Epithelial cell of proximal tubule (primary cell): ENCODE measurements at regions not wholly inside any gene's neighbourhood (a gene's known extent, or its start where the extent isn't known, plus 50 kb on each side); places are given as distances from the start of the nearest gene placed in this dataset.
A peak's percentile ranks its signal among the peaks of the same experiment; 100 is the strongest.

Experiments used
- DNase-seq: peaks from one replicate; pipeline ENCODE4 v3.0.0-alpha.2; 2011; ENCODE audit warnings: low read depth
- H3K4me3 ChIP-seq: 2 replicates; pipeline ENCODE4 v1.5.1; 2011; ENCODE audit warnings: low read depth, mild to moderate bottlenecking, low read length
- TF ChIP-seq, protein P1 (sequence below): conservative IDR thresholded peaks from 2 replicates; pipeline ENCODE4 v1.5.1; 2012; ENCODE audit warnings: low read depth, mild to moderate bottlenecking, low read length

DNA sequence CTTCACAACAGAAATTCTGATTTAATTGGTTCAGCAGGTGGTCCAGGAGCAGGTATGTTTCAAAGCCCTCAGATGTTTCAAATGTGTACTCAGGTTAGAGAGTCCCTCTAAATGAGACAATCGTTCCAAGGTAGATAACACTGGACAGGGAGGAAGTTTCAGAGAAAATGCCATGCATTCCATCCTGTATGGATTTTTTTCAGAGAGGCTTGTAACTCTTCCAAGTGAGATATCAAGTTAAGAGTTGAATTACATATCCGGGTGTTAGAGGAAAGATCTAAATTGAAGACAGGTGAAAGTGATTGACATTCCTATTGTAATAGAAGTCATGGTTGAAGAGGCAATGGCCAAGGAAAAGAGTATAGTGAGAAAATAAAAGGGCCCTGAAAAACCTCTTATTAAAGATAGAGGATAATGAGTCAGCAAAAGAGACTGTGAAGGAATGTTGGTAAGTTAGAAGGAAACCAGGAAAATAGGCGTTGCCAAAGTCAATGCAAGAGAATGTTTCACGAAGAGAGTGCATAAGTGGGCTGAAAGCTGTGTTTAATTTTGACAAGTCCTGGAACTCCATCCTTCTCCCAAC, 105.8 kb downstream of the BMP4 start:
- TF ChIP-seq, protein P1, sequence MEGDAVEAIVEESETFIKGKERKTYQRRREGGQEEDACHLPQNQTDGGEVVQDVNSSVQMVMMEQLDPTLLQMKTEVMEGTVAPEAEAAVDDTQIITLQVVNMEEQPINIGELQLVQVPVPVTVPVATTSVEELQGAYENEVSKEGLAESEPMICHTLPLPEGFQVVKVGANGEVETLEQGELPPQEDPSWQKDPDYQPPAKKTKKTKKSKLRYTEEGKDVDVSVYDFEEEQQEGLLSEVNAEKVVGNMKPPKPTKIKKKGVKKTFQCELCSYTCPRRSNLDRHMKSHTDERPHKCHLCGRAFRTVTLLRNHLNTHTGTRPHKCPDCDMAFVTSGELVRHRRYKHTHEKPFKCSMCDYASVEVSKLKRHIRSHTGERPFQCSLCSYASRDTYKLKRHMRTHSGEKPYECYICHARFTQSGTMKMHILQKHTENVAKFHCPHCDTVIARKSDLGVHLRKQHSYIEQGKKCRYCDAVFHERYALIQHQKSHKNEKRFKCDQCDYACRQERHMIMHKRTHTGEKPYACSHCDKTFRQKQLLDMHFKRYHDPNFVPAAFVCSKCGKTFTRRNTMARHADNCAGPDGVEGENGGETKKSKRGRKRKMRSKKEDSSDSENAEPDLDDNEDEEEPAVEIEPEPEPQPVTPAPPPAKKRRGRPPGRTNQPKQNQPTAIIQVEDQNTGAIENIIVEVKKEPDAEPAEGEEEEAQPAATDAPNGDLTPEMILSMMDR, result no peak
- peak; percentile 44 for DNase-seq
- no peak overlapping the region for H3K4me3 ChIP-seq

DNA sequence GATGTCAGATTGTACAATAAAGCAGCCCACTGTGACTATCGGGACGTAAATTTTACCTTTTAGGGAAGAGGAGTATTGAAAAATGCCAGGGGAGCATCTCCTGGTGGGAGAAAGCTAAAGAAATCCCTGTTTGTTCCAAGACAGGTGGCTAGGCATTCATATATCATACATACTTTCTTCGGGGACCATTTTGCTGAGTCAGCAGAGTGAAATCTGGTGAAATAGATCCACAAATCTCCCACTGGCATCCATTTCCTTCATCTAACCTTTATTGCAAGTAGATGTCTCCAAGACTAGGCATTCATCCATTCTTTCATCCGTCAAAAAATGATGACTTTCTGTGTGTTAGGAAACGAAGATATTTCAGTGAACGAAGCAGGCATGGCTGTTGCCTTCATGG, 107.1 kb downstream of the BMP4 start:
- no peak for DNase-seq
- no peak overlapping the region for H3K4me3 ChIP-seq
- TF ChIP-seq, protein P1, result no peak

DNA sequence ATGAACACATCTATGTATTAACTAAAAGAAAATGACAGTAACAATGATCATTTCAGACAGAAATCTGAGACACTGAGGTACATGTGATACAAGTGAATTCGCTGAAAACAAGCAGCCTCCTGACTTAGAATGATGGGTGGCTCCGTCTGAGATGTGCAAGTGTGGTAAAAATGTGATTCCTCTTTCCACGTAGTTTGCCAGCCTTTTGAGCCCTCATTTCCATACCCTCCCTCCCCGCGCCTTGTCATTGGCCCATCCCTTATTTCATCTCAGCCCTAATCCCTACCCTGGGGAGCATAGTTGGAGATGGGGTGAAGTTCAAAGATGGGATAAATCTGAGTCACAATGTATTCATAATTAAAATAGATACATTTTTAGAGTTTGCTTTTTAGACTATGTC, 107.8 kb downstream of the BMP4 start:
- H3K4me3 ChIP-seq, result no peak overlapping the region
- DNase-seq, result no peak
- TF ChIP-seq, protein P1, result no peak

DNA sequence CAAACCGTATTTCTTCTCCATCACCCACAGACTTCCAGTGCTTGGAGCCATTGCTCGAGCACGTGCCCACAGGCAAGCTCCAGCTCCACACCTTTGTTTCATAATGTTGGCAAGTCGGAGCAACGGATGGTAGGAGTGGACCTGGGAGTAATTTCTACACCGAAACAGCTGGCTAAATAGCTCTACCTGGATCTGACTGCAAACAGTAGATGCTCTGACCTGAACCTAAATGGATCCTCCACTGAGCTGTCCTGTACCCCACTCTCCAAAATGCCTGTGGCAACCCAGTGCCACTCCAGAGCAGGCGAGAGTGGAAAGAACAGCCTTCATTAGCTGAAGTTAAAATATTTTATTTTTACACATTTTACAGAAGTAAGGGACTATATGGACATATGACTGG, 108.7 kb downstream of the BMP4 start:
- no peak overlapping the region for H3K4me3 ChIP-seq
- TF ChIP-seq, protein P1, result no peak
- DNase-seq, result no peak

DNA sequence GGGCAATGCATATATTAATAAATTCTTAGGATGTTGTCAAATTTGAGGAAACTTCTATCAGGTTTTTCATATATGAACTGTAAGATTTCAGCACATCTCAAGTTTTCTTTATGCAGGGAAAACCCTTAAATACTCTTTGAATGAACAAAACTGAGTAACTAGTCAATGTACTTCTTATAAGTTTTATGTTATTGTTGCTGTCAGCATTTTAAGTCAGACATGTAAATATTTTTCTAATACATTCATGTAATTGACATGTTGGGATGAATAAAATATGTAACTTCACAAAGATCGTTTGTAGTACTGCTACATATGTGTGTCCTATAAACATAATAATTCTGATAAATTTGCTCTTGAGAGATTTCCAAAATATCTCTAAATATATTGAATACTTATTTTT, 109.6 kb downstream of the BMP4 start:
- DNase-seq, result no peak
- TF ChIP-seq, protein P1, result no peak
- no peak overlapping the region for H3K4me3 ChIP-seq

DNA sequence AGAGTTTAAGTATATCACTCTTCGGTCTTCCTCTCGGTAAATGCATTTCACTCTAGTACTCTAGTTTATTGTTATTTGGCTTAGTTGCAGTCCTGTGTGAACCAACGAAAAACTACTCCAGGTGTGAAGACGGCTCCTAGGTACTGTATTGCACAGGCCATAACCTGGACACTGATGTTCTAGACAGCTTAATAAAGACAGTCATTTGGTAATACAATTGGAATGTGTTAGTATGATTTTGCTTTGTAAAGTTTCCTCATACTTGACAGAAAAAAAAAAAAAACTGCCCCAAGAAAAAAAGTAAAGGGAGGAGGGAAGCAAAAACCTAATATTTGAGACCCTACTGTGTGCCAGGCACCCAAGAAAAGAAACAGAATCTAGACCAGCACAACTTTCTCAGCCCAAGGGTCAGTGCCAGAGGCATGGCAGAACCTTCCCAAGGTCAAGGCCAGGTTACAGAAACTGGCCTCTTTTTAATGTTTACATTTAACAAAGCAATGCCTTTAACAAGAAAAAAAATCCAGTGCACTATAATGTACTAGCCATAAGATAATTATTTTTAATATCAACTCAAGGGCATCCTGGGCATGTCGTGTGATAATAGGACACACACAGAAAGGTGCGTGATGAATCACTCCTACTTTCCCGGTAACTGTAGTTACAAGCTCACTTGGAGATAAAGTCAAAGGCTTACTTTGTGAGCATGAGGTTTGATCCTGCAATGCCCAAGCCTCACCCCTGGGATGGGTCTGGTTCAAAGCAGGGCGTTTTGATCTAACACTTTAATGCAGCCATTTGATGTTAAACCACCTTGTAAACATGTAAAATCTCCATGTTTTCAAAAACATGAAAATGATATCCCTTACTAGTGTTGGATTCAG, 110.6 kb downstream of the BMP4 start:
- TF ChIP-seq, protein P1, result no peak
- H3K4me3 ChIP-seq, result no peak overlapping the region
- DNase-seq, result no peak
